ENCODE measurements at regions not wholly inside any gene's neighbourhood (a gene's known extent, or its start where the extent isn't known, plus 50 kb on each side); places are given as distances from the start of the nearest gene placed in this dataset.
"Not testable (repeated sequence)": the region's sequence is repeated elsewhere in the genome, so short reads cannot be mapped to it uniquely, and the experiment has no call there.

GRCh38 chr2:7632420-7632819 lies 715.2 kb downstream of the RNF144A start:
- DNase-seq (ENCODE audit: low spot score), result no peak

GRCh38 chr2:7633566-7634153 lies 716.4 kb downstream of the RNF144A start:
- DNase-seq (ENCODE audit: low spot score), result no peak

GRCh38 chr2:7634409-7634808 lies 717.2 kb downstream of the RNF144A start:
- DNase-seq (ENCODE audit: low spot score), result peak; percentile 23

GRCh38 chr2:7639476-7639875 lies 722.3 kb downstream of the RNF144A start:
- DNase-seq (ENCODE audit: low spot score), result no peak

- not testable (repeated sequence) for DNase-seq (ENCODE audit: low spot score)
Observed at GRCh38 chr2:7641272-7641671, 724.1 kb downstream of the RNF144A start.

- peak; percentile 93 for DNase-seq (ENCODE audit: low spot score)
Observed at GRCh38 chr2:7646024-7646423, 728.8 kb downstream of the RNF144A start.

GRCh38 chr2:7646661-7647060 lies 729.4 kb downstream of the RNF144A start:
- peak; percentile 36 for DNase-seq (ENCODE audit: low spot score)

GRCh38 chr2:7648221-7648795 lies 731.1 kb downstream of the RNF144A start:
- DNase-seq (ENCODE audit: low spot score), result no peak

- no peak for DNase-seq (ENCODE audit: low spot score)
Observed at GRCh38 chr2:7649461-7650228, 732.4 kb downstream of the RNF144A start.

- no peak for DNase-seq (ENCODE audit: low spot score)
Observed at GRCh38 chr2:7653617-7654016, 736.4 kb downstream of the RNF144A start.

- DNase-seq (ENCODE audit: low spot score), result no peak
Observed at GRCh38 chr2:7655629-7656028, 738.4 kb downstream of the RNF144A start.

GRCh38 chr2:7657526-7657925 lies 740.3 kb downstream of the RNF144A start:
- not testable (repeated sequence) for DNase-seq (ENCODE audit: low spot score)

- DNase-seq (ENCODE audit: low spot score), result no peak
Observed at GRCh38 chr2:7658486-7658885, 741.3 kb downstream of the RNF144A start.

GRCh38 chr2:7660816-7661215 lies 743.6 kb downstream of the RNF144A start:
- no peak for DNase-seq (ENCODE audit: low spot score)

GRCh38 chr2:7661502-7661901 lies 744.3 kb downstream of the RNF144A start:
- peak; percentile 50 for DNase-seq (ENCODE audit: low spot score)

GRCh38 chr2:7665880-7666279 lies 748.7 kb downstream of the RNF144A start:
- no peak for DNase-seq (ENCODE audit: low spot score)

GRCh38 chr2:7666596-7667259 lies 749.5 kb downstream of the RNF144A start:
- no peak for DNase-seq (ENCODE audit: low spot score)

- no peak for DNase-seq (ENCODE audit: low spot score)
Observed at GRCh38 chr2:7667260-7667757, 750.1 kb downstream of the RNF144A start.

- no peak for DNase-seq (ENCODE audit: low spot score)
Observed at GRCh38 chr2:7670905-7671641, 753.9 kb downstream of the RNF144A start.

- peak; percentile 44 for DNase-seq (ENCODE audit: low spot score)
Observed at GRCh38 chr2:7672027-7672684, 754.9 kb downstream of the RNF144A start.

GRCh38 chr2:7672685-7673071 lies 755.5 kb downstream of the RNF144A start:
- no peak for DNase-seq (ENCODE audit: low spot score)

Measured in SK-N-DZ (cell line).